H9 (cell line): ENCODE measurements at regions not wholly inside any gene's neighbourhood (a gene's known extent, or its start where the extent isn't known, plus 50 kb on each side); places are given as distances from the start of the nearest gene placed in this dataset.

Experiments
- DNase-seq: peaks from one replicate; pipeline ENCODE4 v3.0.0-alpha.2; 2017
- H2AFZ ChIP-seq: one replicate; pipeline ENCODE4 v1.6.1; 2013; ENCODE audit warnings: mild to moderate bottlenecking, low read length, control low read depth, moderate library complexity
- H2AK5ac ChIP-seq: 2 replicates; pipeline ENCODE4 v1.6.1; 2013; ENCODE audit warnings: low read length, control low read depth, mixed read lengths; ENCODE audit not compliant: insufficient read length
- H2BK120ac ChIP-seq: one replicate; pipeline ENCODE4 v1.6.1; 2013; ENCODE audit warnings: low read depth, mild to moderate bottlenecking, low read length, control low read depth, inconsistent platforms; ENCODE audit not compliant: poor library complexity, severe bottlenecking
- H2BK12ac ChIP-seq: 2 replicates; pipeline ENCODE4 v1.6.1; 2013; ENCODE audit warnings: low read length, control low read depth, mixed read lengths, low read depth; ENCODE audit not compliant: insufficient read length
- H2BK15ac ChIP-seq: 2 replicates; pipeline ENCODE4 v1.6.1; 2013; ENCODE audit warnings: low read depth, low read length, control low read depth
- H2BK20ac ChIP-seq: one replicate; pipeline ENCODE4 v1.6.1; 2013; ENCODE audit warnings: low read depth, mild to moderate bottlenecking, low read length, control low read depth, inconsistent platforms; ENCODE audit not compliant: poor library complexity, severe bottlenecking
- H2BK5ac ChIP-seq: 2 replicates; pipeline ENCODE4 v1.6.1; 2013; ENCODE audit warnings: low read length, control low read depth, mixed read lengths; ENCODE audit not compliant: insufficient read length
- H3K14ac ChIP-seq: 2 replicates; pipeline ENCODE4 v1.6.1; 2013; ENCODE audit warnings: low read length, control low read depth; ENCODE audit not compliant: insufficient read depth
- H3K18ac ChIP-seq: 2 replicates; pipeline ENCODE4 v1.6.1; 2013; ENCODE audit warnings: low read depth, mild to moderate bottlenecking, mixed read lengths, low read length, control low read depth; ENCODE audit not compliant: insufficient read length
- H3K23ac ChIP-seq: 2 replicates; pipeline ENCODE4 v1.6.1; 2013; ENCODE audit warnings: low read length, control low read depth, mixed read lengths, low read depth; ENCODE audit not compliant: insufficient read length
- H3K23me2 ChIP-seq: 2 replicates; pipeline ENCODE4 v1.6.1; 2013; ENCODE audit warnings: low read depth, mild to moderate bottlenecking, mixed read lengths, low read length, control low read depth; ENCODE audit not compliant: insufficient read length, poor library complexity, severe bottlenecking
- H3K27ac ChIP-seq: 2 replicates; pipeline ENCODE4 v1.5.1; 2013; ENCODE audit warnings: low read length, control low read depth, mixed read lengths, low read depth; ENCODE audit not compliant: insufficient read length
- H3K27me3 ChIP-seq: 2 replicates; pipeline ENCODE4 v1.6.1; 2013; ENCODE audit warnings: low read length, control low read depth, inconsistent platforms; ENCODE audit not compliant: insufficient read depth
- H3K4ac ChIP-seq: 2 replicates; pipeline ENCODE4 v1.6.1; 2013; ENCODE audit warnings: low read depth, mild to moderate bottlenecking, control low read depth, inconsistent platforms, low read length, moderate library complexity
- H3K4me1 ChIP-seq: 2 replicates; pipeline ENCODE4 v1.6.1; 2013; ENCODE audit warnings: low read length, control low read depth, inconsistent platforms; ENCODE audit not compliant: insufficient read depth
- H3K4me2 ChIP-seq: 2 replicates; pipeline ENCODE4 v1.6.1; 2013; ENCODE audit warnings: low read length, control low read depth, mixed read lengths; ENCODE audit not compliant: insufficient read length, insufficient read depth
- H3K56ac ChIP-seq: 2 replicates; pipeline ENCODE4 v1.6.1; 2013; ENCODE audit warnings: low read depth, mild to moderate bottlenecking, mixed read lengths, low read length, control low read depth; ENCODE audit not compliant: insufficient read length
- H3K79me1 ChIP-seq: 2 replicates; pipeline ENCODE4 v1.6.1; 2013; ENCODE audit warnings: low read depth, mild to moderate bottlenecking, moderate library complexity, low read length, control low read depth, inconsistent platforms; ENCODE audit not compliant: insufficient read depth, poor library complexity, severe bottlenecking
- H3K79me2 ChIP-seq: 2 replicates; pipeline ENCODE4 v1.6.1; 2013; ENCODE audit warnings: low read length, control low read depth, inconsistent platforms; ENCODE audit not compliant: insufficient read depth
- H3K9ac ChIP-seq: 2 replicates; pipeline ENCODE4 v1.6.1; 2013; ENCODE audit warnings: low read length, control low read depth, mixed read lengths; ENCODE audit not compliant: insufficient read length; ENCODE audit errors: extremely low read depth
- H3K9me3 ChIP-seq: one replicate; pipeline ENCODE4 v1.6.1; 2013; ENCODE audit warnings: low read depth, low read length, inconsistent platforms; ENCODE audit not compliant: control insufficient read depth
- H3T11ph ChIP-seq: one replicate; pipeline ENCODE4 v1.6.1; 2013; ENCODE audit warnings: mild to moderate bottlenecking, low read length, control low read depth, inconsistent platforms
- H4K20me1 ChIP-seq: one replicate; pipeline ENCODE4 v1.6.1; 2013; ENCODE audit not compliant: control insufficient read depth, insufficient read length, insufficient read depth
- H4K5ac ChIP-seq: 2 replicates; pipeline ENCODE4 v1.6.1; 2013; ENCODE audit warnings: low read depth, mild to moderate bottlenecking, mixed read lengths, low read length, control low read depth; ENCODE audit not compliant: insufficient read length
- H4K8ac ChIP-seq: replicated peaks from 2 replicates; pipeline ENCODE4 v1.6.1; 2013; ENCODE audit warnings: low read length, control low read depth, mixed read lengths, low read depth; ENCODE audit not compliant: insufficient read length
- H4K91ac ChIP-seq: 2 replicates; pipeline ENCODE4 v1.6.1; 2013; ENCODE audit warnings: low read depth, mild to moderate bottlenecking, moderate library complexity, mixed read lengths, low read length, control low read depth; ENCODE audit not compliant: insufficient read length
- H3K27ac Mint-ChIP-seq, 3 experiments: 2 replicates in 2 of 3; 3 replicates in 1 of 3; pipeline ENCODE4 v1.8.0; 2020 to 2021; ENCODE audit warnings: mixed read lengths in 3 of 3, mild to moderate bottlenecking in 1 of 3, moderate library complexity in 1 of 3
- H3K27me3 Mint-ChIP-seq: 2 replicates; pipeline ENCODE4 v1.8.0; 2021; ENCODE audit warnings: low read depth, mild to moderate bottlenecking, moderate library complexity, mixed read lengths
- H3K36me3 Mint-ChIP-seq, 3 experiments: 2 replicates in 2 of 3; 3 replicates in 1 of 3; pipeline ENCODE4 v1.8.0; 2020 to 2021; ENCODE audit warnings: low read depth in 3 of 3, mixed read lengths in 3 of 3; ENCODE audit not compliant: insufficient read depth in 1 of 3
- H3K4me1 Mint-ChIP-seq, 2 experiments: 2 replicates each; pipeline ENCODE4 v1.8.0; 2020; ENCODE audit warnings: mixed read lengths in 2 of 2
- H3K4me3 Mint-ChIP-seq, 2 experiments: 2 replicates in 1 of 2; 3 replicates in 1 of 2; pipeline ENCODE4 v1.8.0; 2020 to 2021; ENCODE audit warnings: mild to moderate bottlenecking in 2 of 2, mixed read lengths in 2 of 2, moderate library complexity in 1 of 2
- H3K9me3 Mint-ChIP-seq, 2 experiments: 2 replicates in 1 of 2; 3 replicates in 1 of 2; pipeline ENCODE4 v1.8.0; 2020; ENCODE audit warnings: mild to moderate bottlenecking in 2 of 2, mixed read lengths in 2 of 2, moderate library complexity in 1 of 2
- WGBS: extraction: QIAGEN DNeasy Blood & Tissue Kit; methylation state at CpG from one replicate; pipeline ENCODE4 v1.1.7; 2013; ENCODE audit warnings: missing lambda C conversion rate, low lambda C conversion rate, mixed read lengths; ENCODE audit not compliant: insufficient read length; ENCODE audit errors: extremely low coverage; 5-methylcytosine and 5-hydroxymethylcytosine counted together
- TF ChIP-seq, protein P1 (sequence below): fragments of 200-600 bp; sonication (generic); conservative IDR thresholded peaks from 3 replicates; pipeline ENCODE4 v1.8.0; 2021; ENCODE audit warnings: antibody characterized with exemption, mild to moderate bottlenecking

DNA sequence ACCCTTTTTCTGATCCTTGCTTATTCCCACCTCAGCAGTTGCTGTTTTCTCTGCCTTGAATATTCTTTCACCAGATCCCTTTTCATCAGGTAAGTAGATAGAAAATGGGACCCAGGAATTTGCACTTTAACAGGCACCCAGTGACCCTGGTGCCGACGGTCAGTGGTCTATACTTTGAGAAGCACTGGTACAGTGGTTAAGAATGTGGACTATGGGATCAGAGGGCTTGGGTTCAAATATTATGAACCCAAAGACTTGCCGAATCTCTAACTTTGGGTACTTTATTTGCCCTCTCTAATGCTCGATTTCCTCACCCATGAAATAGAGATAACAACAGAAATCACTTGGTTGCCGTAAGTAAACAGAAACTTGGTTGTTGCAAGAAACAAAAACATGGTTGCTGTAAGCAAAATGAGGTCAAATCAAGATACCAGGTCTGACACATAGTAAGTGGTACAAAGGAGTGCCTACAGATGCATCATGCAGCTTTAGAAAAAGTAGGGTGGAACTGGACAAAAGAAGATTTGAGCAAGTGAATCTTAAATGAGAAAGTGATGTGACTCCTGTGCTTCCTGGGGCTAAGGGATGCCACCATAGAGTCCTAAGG lies 69.5 kb upstream of the GLS start:
- H3K27ac Mint-ChIP-seq = peak overlapping the region in 1 of 3 experiments; percentile 74; a peak in 2 of 7 replicates
- H2AK5ac ChIP-seq = no peak overlapping the region
- no peak overlapping the region for H3K18ac ChIP-seq
- no peaks in the 10 kb centered on the region for H3K23me2 ChIP-seq
- TF ChIP-seq, protein P1, sequence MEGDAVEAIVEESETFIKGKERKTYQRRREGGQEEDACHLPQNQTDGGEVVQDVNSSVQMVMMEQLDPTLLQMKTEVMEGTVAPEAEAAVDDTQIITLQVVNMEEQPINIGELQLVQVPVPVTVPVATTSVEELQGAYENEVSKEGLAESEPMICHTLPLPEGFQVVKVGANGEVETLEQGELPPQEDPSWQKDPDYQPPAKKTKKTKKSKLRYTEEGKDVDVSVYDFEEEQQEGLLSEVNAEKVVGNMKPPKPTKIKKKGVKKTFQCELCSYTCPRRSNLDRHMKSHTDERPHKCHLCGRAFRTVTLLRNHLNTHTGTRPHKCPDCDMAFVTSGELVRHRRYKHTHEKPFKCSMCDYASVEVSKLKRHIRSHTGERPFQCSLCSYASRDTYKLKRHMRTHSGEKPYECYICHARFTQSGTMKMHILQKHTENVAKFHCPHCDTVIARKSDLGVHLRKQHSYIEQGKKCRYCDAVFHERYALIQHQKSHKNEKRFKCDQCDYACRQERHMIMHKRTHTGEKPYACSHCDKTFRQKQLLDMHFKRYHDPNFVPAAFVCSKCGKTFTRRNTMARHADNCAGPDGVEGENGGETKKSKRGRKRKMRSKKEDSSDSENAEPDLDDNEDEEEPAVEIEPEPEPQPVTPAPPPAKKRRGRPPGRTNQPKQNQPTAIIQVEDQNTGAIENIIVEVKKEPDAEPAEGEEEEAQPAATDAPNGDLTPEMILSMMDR = no peak
- H3K79me2 ChIP-seq = no peaks in the 10 kb centered on the region
- H2BK20ac ChIP-seq = no peak overlapping the region
- no peaks in the 10 kb centered on the region for H3K36me3 Mint-ChIP-seq
- H3T11ph ChIP-seq = no peak overlapping the region
- no peak for DNase-seq
- no peak overlapping the region for H3K27ac ChIP-seq
- no peaks in the 10 kb centered on the region for H3K4me1 ChIP-seq
- H4K91ac ChIP-seq = no peak overlapping the region
- no peak overlapping the region for H2BK15ac ChIP-seq
- no peak overlapping the region for H2BK5ac ChIP-seq
- no peak overlapping the region for H3K4ac ChIP-seq
- H4K8ac ChIP-seq = no peak overlapping the region
- no peak overlapping the region for H2BK120ac ChIP-seq
- no peaks in the 10 kb centered on the region for H3K4me1 Mint-ChIP-seq
- no peaks in the 10 kb centered on the region for H3K27me3 Mint-ChIP-seq
- no peak overlapping the region for H3K4me2 ChIP-seq
- no peak overlapping the region for H3K9ac ChIP-seq
- H3K4me3 Mint-ChIP-seq = no peak overlapping the region
- H3K14ac ChIP-seq = no peak overlapping the region
- H2AFZ ChIP-seq = peak overlapping the region; percentile 46
- H4K5ac ChIP-seq = no peak overlapping the region
- no peaks in the 10 kb centered on the region for H3K9me3 Mint-ChIP-seq
- no peak overlapping the region for H3K23ac ChIP-seq
- no peak overlapping the region for H3K56ac ChIP-seq
- H3K9me3 ChIP-seq = no peaks in the 10 kb centered on the region
- no peak overlapping the region for H2BK12ac ChIP-seq
- no peaks in the 10 kb centered on the region for H3K79me1 ChIP-seq
- no CpG with 5 or more reads among the region's 5 CpGs for WGBS
- H3K27me3 ChIP-seq = no peaks in the 10 kb centered on the region
- no peaks in the 10 kb centered on the region for H4K20me1 ChIP-seq
